Aorta (tissue), 5 donors: ENCODE measurements at regions not wholly inside any gene's neighbourhood (a gene's known extent, or its start where the extent isn't known, plus 50 kb on each side); places are given as distances from the start of the nearest gene placed in this dataset.

ENCODE experiments used
- ATAC-seq: fragments of 200-7000 bp; cut with Tn5 transposase; one replicate; pipeline ENCODE4 v1.9.1; 2022; ENCODE audit warnings: moderate library complexity; ENCODE audit not compliant: low FRiP score
- DNase-seq, 2 donors: peaks; one replicate each; pipeline ENCODE4 v3.0.0-alpha.2; 2020
- H3K27ac ChIP-seq, 2 donors: one replicate each; pipeline ENCODE4 v1.5.1; 2013; ENCODE audit warnings: low read length in 2 of 2, mild to moderate bottlenecking in 2 of 2, moderate library complexity in 2 of 2, control low read depth in 1 of 2, inconsistent platforms in 1 of 2, low read depth in 1 of 2
- H3K27me3 ChIP-seq, 2 donors: one replicate each; pipeline ENCODE4 v1.6.1; 2013; ENCODE audit warnings: control low read depth in 1 of 2, low read length in 1 of 2, mild to moderate bottlenecking in 1 of 2, moderate library complexity in 1 of 2; ENCODE audit not compliant: insufficient read depth in 2 of 2, control insufficient read depth in 1 of 2
- H3K36me3 ChIP-seq, 2 donors: one replicate each; pipeline ENCODE4 v1.6.1; 2013; ENCODE audit warnings: control low read depth in 1 of 2, low read length in 1 of 2, mild to moderate bottlenecking in 1 of 2; ENCODE audit not compliant: insufficient read depth in 2 of 2, control insufficient read depth in 1 of 2
- H3K4me1 ChIP-seq, 2 donors: one replicate each; pipeline ENCODE4 v1.6.1; 2013; ENCODE audit warnings: low read length in 2 of 2, control low read depth in 1 of 2, mild to moderate bottlenecking in 1 of 2, moderate library complexity in 1 of 2; ENCODE audit not compliant: insufficient read depth in 2 of 2, control insufficient read depth in 1 of 2
- H3K4me3 ChIP-seq, 2 donors: one replicate each; pipeline ENCODE4 v1.5.1; 2013; ENCODE audit warnings: low read length in 2 of 2, control low read depth in 1 of 2, mild to moderate bottlenecking in 1 of 2
- H3K9me3 ChIP-seq: one replicate; pipeline ENCODE4 v1.6.1; 2013; ENCODE audit warnings: mild to moderate bottlenecking, low read length; ENCODE audit not compliant: control insufficient read depth
- WGBS, 2 donors: extraction: QIAGEN DNeasy Blood & Tissue Kit; methylation state at CpG; one replicate each; pipeline ENCODE4 v1.1.7; 2013; 5-methylcytosine and 5-hydroxymethylcytosine counted together
- intact Hi-C, 2 donors: fragments of 100-400 bp; cut with DNase I; formaldehyde crosslinking; loops; one replicate each; pipeline versions ENCODE4 v1.14.2 to v1.15.0; 2022
- donor health status: healthy with polysubstance abuse.
- donor health status: Bipolar disorder and iron deficiency.
- donor health status: DM: no; HTN: no; CAD: no.
- donor health status: DM: no; HTN: no; CAD: no.
- donor health status: DM: yes; HTN: yes; CAD: no.

GRCh38 chr7:82678259-82678658, 234.7 kb upstream of the CACNA2D1 start:
- Histone ChIP-seq H3K9me3 (no peaks in the 10 kb centered on the region), H3K27me3 (no peaks in the 10 kb centered on the region), H3K4me3 (no peak overlapping the region), H3K36me3 (no peaks in the 10 kb centered on the region), H3K4me1 (no peaks in the 10 kb centered on the region), H3K27ac (no peak overlapping the region)
- WGBS, 2 donors = 19 to 26% methylated on average over 6 of the region's 6 CpGs
- intact Hi-C loops = no loop called here
- no peak for ATAC-seq
- DNase-seq = no peak

- WGBS, 2 donors = 44 to 57% methylated on average over 2 of the region's 2 CpGs
- ATAC-seq = no peak
- H3K27ac ChIP-seq = no peak overlapping the region
Observed at GRCh38 chr7:82677493-82677892, 233.9 kb upstream of the CACNA2D1 start.

GRCh38 chr7:82676777-82677463, 233.3 kb upstream of the CACNA2D1 start:
- WGBS, 2 donors = 32 to 37% methylated on average over 5 of the region's 5 CpGs
- no peaks in the 10 kb centered on the region for H3K27me3 ChIP-seq
- H3K9me3 ChIP-seq = no peaks in the 10 kb centered on the region
- no peak overlapping the region for H3K27ac ChIP-seq
- ATAC-seq = no peak
- intact Hi-C loops = no loop called here
- H3K4me3 ChIP-seq = no peak overlapping the region
- H3K36me3 ChIP-seq = no peaks in the 10 kb centered on the region
- DNase-seq = no peak
- no peaks in the 10 kb centered on the region for H3K4me1 ChIP-seq

More at GRCh38 chr7:82677493-82677892, 233.9 kb upstream of the CACNA2D1 start:
- intact Hi-C loops = no loop called here
- Histone ChIP-seq H3K9me3 (no peaks in the 10 kb centered on the region), H3K4me1 (no peaks in the 10 kb centered on the region), H3K4me3 (no peak overlapping the region), H3K27me3 (no peaks in the 10 kb centered on the region), H3K36me3 (no peaks in the 10 kb centered on the region)
- no peak for DNase-seq

DNA sequence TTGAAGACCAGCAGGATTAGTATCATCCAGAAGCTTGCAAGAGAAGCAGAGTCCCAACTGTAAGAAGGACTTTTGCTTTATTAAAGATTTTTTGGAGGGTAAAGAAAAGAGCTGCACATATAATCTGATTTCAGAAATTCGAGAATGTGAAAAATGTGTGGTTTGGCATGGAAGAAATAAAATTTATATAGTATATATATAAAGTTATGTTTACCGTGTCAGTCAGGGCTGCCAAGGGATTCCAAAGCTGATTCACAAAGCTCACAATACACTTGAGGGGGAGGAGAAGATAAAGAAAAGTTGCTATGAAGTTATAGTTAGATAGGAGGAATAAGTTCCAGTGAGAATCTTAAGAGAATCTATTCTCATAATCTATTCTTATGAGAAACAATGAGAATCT, 231.8 kb upstream of the CACNA2D1 start:
- intact Hi-C loops = no loop called here
- Histone ChIP-seq H3K36me3 (no peaks in the 10 kb centered on the region), H3K9me3 (no peaks in the 10 kb centered on the region), H3K27me3 (no peaks in the 10 kb centered on the region), H3K4me3 (no peak overlapping the region), H3K4me1 (no peaks in the 10 kb centered on the region), H3K27ac (no peak overlapping the region)
- ATAC-seq (no peak), DNase-seq (no peak)
- 10 to 11% methylated on average over 2 of the region's 2 CpGs for WGBS, 2 donors

GRCh38 chr7:82674268-82674667, 230.7 kb upstream of the CACNA2D1 start:
- intact Hi-C loops = no loop called here
- Histone ChIP-seq H3K27ac (no peak overlapping the region), H3K4me1 (no peaks in the 10 kb centered on the region), H3K4me3 (no peak overlapping the region), H3K9me3 (no peaks in the 10 kb centered on the region), H3K36me3 (no peaks in the 10 kb centered on the region), H3K27me3 (no peaks in the 10 kb centered on the region)
- no peak for ATAC-seq
- DNase-seq = no peak
- WGBS, 2 donors = 59 to 79% methylated on average over 1 of the region's 1 CpG

DNA sequence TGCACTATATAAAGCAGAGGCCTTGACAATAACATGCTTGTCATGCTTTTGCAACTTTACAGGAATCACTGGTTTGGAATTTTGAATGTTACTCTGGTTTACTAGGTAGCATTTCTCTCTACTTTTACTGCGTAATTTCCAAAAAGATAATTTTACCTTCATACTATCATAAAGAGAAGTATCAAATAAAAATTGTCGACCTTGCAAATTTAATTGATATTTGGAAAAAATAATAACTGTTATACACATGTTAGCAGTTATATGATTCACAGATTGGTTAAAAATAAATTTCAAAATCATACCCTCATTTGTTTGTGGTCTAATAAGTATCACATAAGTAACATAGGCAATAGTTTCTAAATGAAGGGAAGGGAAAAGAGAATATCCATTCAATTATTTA, 228.5 kb upstream of the CACNA2D1 start:
- 90 to 91% methylated on average over 2 of the region's 2 CpGs for WGBS, 2 donors
- no peak for ATAC-seq
- intact Hi-C loops = no loop called here

DNA sequence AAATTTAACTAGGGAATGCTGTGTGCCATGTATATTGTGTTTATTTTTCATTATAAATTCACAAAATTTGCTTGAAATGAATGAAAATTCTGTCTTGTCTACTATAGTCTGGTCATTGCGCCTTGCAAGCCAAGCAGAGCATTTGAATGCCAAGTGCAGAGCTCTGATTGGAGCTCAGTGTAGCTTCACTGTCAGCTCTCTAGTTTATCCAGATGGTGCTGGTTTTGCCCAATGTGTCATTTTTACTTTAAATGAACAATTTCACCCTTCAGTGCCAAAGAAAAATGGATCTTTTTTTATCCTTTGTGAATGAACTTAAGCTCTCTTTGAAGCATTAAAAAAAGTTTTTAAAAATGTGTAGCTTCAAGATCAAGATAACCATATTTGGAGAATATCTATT, 225.6 kb upstream of the CACNA2D1 start:
- Histone ChIP-seq H3K27me3 (no peaks in the 10 kb centered on the region), H3K4me1 (no peaks in the 10 kb centered on the region), H3K4me3 (no peak overlapping the region), H3K27ac (no peak overlapping the region), H3K36me3 (no peaks in the 10 kb centered on the region), H3K9me3 (no peaks in the 10 kb centered on the region)
- WGBS, 2 donors = 87 to 93% methylated on average over 1 of the region's 1 CpG
- ATAC-seq = no peak
- DNase-seq = no peak
- intact Hi-C loops = no loop called here

More for the DNA sequence above, 228.5 kb upstream of the CACNA2D1 start:
- no peak overlapping the region for H3K4me3 ChIP-seq
- H3K4me1 ChIP-seq = no peaks in the 10 kb centered on the region
- no peaks in the 10 kb centered on the region for H3K36me3 ChIP-seq
- no peaks in the 10 kb centered on the region for H3K27me3 ChIP-seq
- no peaks in the 10 kb centered on the region for H3K9me3 ChIP-seq
- DNase-seq = no peak
- H3K27ac ChIP-seq = no peak overlapping the region

- Histone ChIP-seq H3K27me3 (no peaks in the 10 kb centered on the region), H3K4me3 (no peak overlapping the region), H3K27ac (no peak overlapping the region), H3K9me3 (no peaks in the 10 kb centered on the region), H3K4me1 (no peaks in the 10 kb centered on the region), H3K36me3 (no peaks in the 10 kb centered on the region)
- 57 to 60% methylated on average over 2 of the region's 2 CpGs for WGBS, 2 donors
- ATAC-seq = no peak
- DNase-seq = no peak
- intact Hi-C loops = no loop called here
Observed at GRCh38 chr7:82668676-82669075, 225.1 kb upstream of the CACNA2D1 start.

DNA sequence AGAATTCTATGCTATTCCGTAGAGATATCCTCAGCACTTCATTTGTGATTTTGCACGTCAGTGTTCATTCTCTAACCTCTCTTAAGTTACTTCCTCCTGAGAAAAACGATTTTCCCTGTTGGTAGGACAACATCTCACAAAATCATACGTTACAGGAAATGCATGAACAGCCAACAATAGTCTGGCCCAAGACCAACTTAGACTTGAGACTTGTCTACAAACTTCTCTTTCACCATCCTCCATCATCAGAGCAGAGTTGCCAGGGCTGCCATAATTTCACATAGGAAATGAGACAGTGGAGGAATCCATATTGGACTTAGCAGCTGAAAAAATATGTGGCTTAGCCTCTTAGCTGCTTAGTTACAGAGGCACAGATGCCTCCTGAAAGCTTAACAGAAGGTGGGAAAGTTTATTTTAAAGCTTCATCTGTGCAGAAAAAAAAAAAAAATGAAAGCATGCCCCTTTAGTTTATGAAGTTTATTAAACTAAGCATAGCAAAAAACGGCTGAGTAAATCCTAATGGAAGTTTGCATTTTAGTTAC, 222.5 kb upstream of the CACNA2D1 start:
- H3K9me3 ChIP-seq = no peaks in the 10 kb centered on the region
- H3K36me3 ChIP-seq = no peaks in the 10 kb centered on the region
- DNase-seq = no peak
- H3K27me3 ChIP-seq = no peaks in the 10 kb centered on the region
- no peaks in the 10 kb centered on the region for H3K4me1 ChIP-seq
- intact Hi-C loops = no loop called here
- H3K27ac ChIP-seq = no peak overlapping the region
- H3K4me3 ChIP-seq = no peak overlapping the region
- WGBS, 2 donors = 55 to 62% methylated on average over 5 of the region's 5 CpGs
- no peak for ATAC-seq
